Gastroesophageal sphincter (tissue), 4 donors: ENCODE measurements at regions not wholly inside any gene's neighbourhood (a gene's known extent, or its start where the extent isn't known, plus 50 kb on each side); places are given as distances from the start of the nearest gene placed in this dataset.

ENCODE experiments used
- ATAC-seq: fragments of 150-250 bp; one replicate; pipeline ENCODE4 v1.9.1; 2016; ENCODE audit warnings: mild to moderate bottlenecking, moderate library complexity
- H3K27ac ChIP-seq, 4 donors: fragments of 200-600 bp; sonication (generic) in 3 of 4; 1 replicate in 3 of 4; 2 replicates in 1 of 4; pipeline ENCODE4 v1.5.1; 2016 to 2019
- H3K27me3 ChIP-seq: fragments of 200-600 bp; sonication (generic); one replicate; pipeline ENCODE4 v1.5.1; 2019
- H3K36me3 ChIP-seq, 2 donors: fragments of 200-600 bp; sonication (generic); one replicate each; pipeline ENCODE4 v1.5.1; 2019; ENCODE audit warnings: control low read depth in 1 of 2
- H3K4me1 ChIP-seq, 3 donors: fragments of 200-600 bp; sonication (generic); 1 replicate in 2 of 3; 2 replicates in 1 of 3; pipeline ENCODE4 v1.5.1; 2016 to 2019; ENCODE audit warnings: control low read depth in 2 of 3
- H3K4me3 ChIP-seq, 2 donors: fragments of 200-600 bp; sonication (generic); one replicate each; pipeline ENCODE4 v1.5.1; 2019; ENCODE audit warnings: mild to moderate bottlenecking in 1 of 2, moderate library complexity in 1 of 2
- H3K9me3 ChIP-seq, 3 donors: fragments of 200-600 bp; sonication (generic); one replicate each; pipeline ENCODE4 v1.5.1; 2017 to 2019; ENCODE audit warnings: control low read depth in 2 of 3
- CTCF ChIP-seq, 4 experiments: fragments of 200-600 bp in 2 of 4; fragments of 450-650 bp in 2 of 4; sonication (generic) in 1 of 4; IDR thresholded peaks; one replicate each; pipeline ENCODE4 v1.5.1; 2017 to 2019; ENCODE audit warnings: antibody characterized with exemption in 4 of 4, mild to moderate bottlenecking in 2 of 4, moderate library complexity in 2 of 4
- EP300 ChIP-seq: sonication (generic); formaldehyde crosslinking; IDR thresholded peaks from one replicate; pipeline ENCODE4 v1.6.1; 2017; ENCODE audit warnings: antibody characterized with exemption, mild to moderate bottlenecking
- POLR2A ChIP-seq, 2 donors: fragments of 450-650 bp; IDR thresholded peaks; one replicate each; pipeline ENCODE4 v1.6.1; 2017; ENCODE audit warnings: antibody characterized with exemption in 2 of 2, mild to moderate bottlenecking in 2 of 2, moderate library complexity in 1 of 2
- POLR2AphosphoS5 ChIP-seq: sonication (generic); formaldehyde crosslinking; IDR thresholded peaks from one replicate; pipeline ENCODE4 v1.6.1; 2017; ENCODE audit warnings: antibody characterized with exemption
- WGBS, 2 donors: methylation state at CpG; one replicate each; pipeline ENCODE4 v1.1.5; 2018; ENCODE audit warnings: low coverage in 1 of 2; 5-methylcytosine and 5-hydroxymethylcytosine counted together

GRCh38 chr4:25486171-25486570 is 109.1 kb downstream of the ANAPC4 start:
- Histone ChIP-seq H3K27me3 (no peaks in the 10 kb centered on the region), H3K4me3 (no peak overlapping the region), H3K36me3 (no peaks in the 10 kb centered on the region), H3K27ac (no peak overlapping the region), H3K9me3 (peaks cover 0 to 25% (median 0%) of the 10 kb centered on the region in 3 donors), H3K4me1 (no peaks in the 10 kb centered on the region)
- no peak for ATAC-seq
- WGBS, 2 donors = 80 to 93% methylated on average over 1 to 3 of the region's 3 CpGs
- TF ChIP-seq POLR2A (IDR thresholded peaks at IDR 0.05) (no peak), CTCF (IDR thresholded peaks at IDR 0.05) (no peak), EP300 (no peak), POLR2AphosphoS5 (no peak)

GRCh38 chr4:25487155-25487554 is 110.1 kb downstream of the ANAPC4 start:
- no peaks in the 10 kb centered on the region for H3K27me3 ChIP-seq

GRCh38 chr4:25489253-25489797 is 112.3 kb downstream of the ANAPC4 start:
- Histone ChIP-seq H3K27ac (no peak overlapping the region), H3K36me3 (no peaks in the 10 kb centered on the region), H3K9me3 (peaks cover 0 to 33% (median 0%) of the 10 kb centered on the region in 3 donors), H3K27me3 (no peaks in the 10 kb centered on the region), H3K4me3 (no peak overlapping the region), H3K4me1 (no peaks in the 10 kb centered on the region)
- WGBS, 2 donors = 75% methylated on average over 1 of the region's 1 CpG; no CpG with 5 or more reads in 1 of the 2 donors
- ATAC-seq = no peak
- no peak for TF ChIP-seq CTCF (IDR thresholded peaks at IDR 0.05)
- no peak for TF ChIP-seq EP300
- no peak for TF ChIP-seq POLR2AphosphoS5
- TF ChIP-seq POLR2A (IDR thresholded peaks at IDR 0.05) = no peak

More at GRCh38 chr4:25487155-25487554, 110.1 kb downstream of the ANAPC4 start:
- 84 to 97% methylated on average over 5 to 6 of the region's 6 CpGs for WGBS, 2 donors
- Histone ChIP-seq H3K36me3 (no peaks in the 10 kb centered on the region), H3K4me1 (no peaks in the 10 kb centered on the region), H3K4me3 (no peak overlapping the region), H3K9me3 (peaks cover 0 to 27% (median 0%) of the 10 kb centered on the region in 3 donors), H3K27ac (no peak overlapping the region)
- no peak for TF ChIP-seq POLR2AphosphoS5
- TF ChIP-seq CTCF (IDR thresholded peaks at IDR 0.05) = no peak
- ATAC-seq = no peak

GRCh38 chr4:25493466-25493865 is 116.4 kb downstream of the ANAPC4 start:
- Histone ChIP-seq H3K27ac (no peak overlapping the region), H3K27me3 (no peaks in the 10 kb centered on the region), H3K36me3 (no peaks in the 10 kb centered on the region), H3K4me1 (no peaks in the 10 kb centered on the region), H3K9me3 (peaks cover 0 to 12% (median 0%) of the 10 kb centered on the region in 3 donors), H3K4me3 (no peak overlapping the region)
- no peak for ATAC-seq
- TF ChIP-seq POLR2AphosphoS5 = no peak
- no peak for TF ChIP-seq EP300
- TF ChIP-seq POLR2A (IDR thresholded peaks at IDR 0.05) = no peak
- TF ChIP-seq CTCF (IDR thresholded peaks at IDR 0.05) = no peak
- WGBS, 2 donors = 0% methylated on average over 1 of the region's 1 CpG

- no peaks in the 10 kb centered on the region for H3K36me3 ChIP-seq
- 83 to 85% methylated on average over 2 of the region's 2 CpGs for WGBS, 2 donors
- no peak for ATAC-seq
- H3K27ac ChIP-seq = no peak overlapping the region
- H3K9me3 ChIP-seq = peaks cover 0 to 10% (median 0%) of the 10 kb centered on the region in 3 donors
- no peaks in the 10 kb centered on the region for H3K4me1 ChIP-seq
- TF ChIP-seq EP300 = no peak
- TF ChIP-seq CTCF (IDR thresholded peaks at IDR 0.05) = no peak
- TF ChIP-seq POLR2A (IDR thresholded peaks at IDR 0.05) = no peak
- no peak for TF ChIP-seq POLR2AphosphoS5
- H3K27me3 ChIP-seq = no peaks in the 10 kb centered on the region
- H3K4me3 ChIP-seq = no peak overlapping the region
Measured at GRCh38 chr4:25494166-25494565, 117.1 kb downstream of the ANAPC4 start.
